ENCODE measurements at regions not wholly inside any gene's neighbourhood (a gene's known extent, or its start where the extent isn't known, plus 50 kb on each side); places are given as distances from the start of the nearest gene placed in this dataset.
"Not testable (repeated sequence)": the region's sequence is repeated elsewhere in the genome, so short reads cannot be mapped to it uniquely, and the experiment has no call there.

GRCh38 chr2:89246620-89247019 lies 555.1 kb downstream of the RPIA start:
- not testable (repeated sequence) for TF ChIP-seq POLR2AphosphoS5 (IDR thresholded peaks at IDR 0.05; ENCODE audit: low read depth, low read length); CTCF (IDR thresholded peaks at IDR 0.05 in 2 of 3, conservative IDR thresholded peaks at IDR 0.05 in 1 of 3; ENCODE audit: borderline replicate concordance in 1 of 3, insufficient read depth in 1 of 3, low read depth in 2 of 3, low read length in 2 of 3); SIN3A (IDR thresholded peaks at IDR 0.05; ENCODE audit: low read depth); EZH2phosphoT487 (IDR thresholded peaks at IDR 0.05; ENCODE audit: borderline replicate concordance); POLR2A (IDR thresholded peaks at IDR 0.05; ENCODE audit: borderline replicate concordance, extremely low read depth, insufficient read depth, insufficient read length); RAD21 (IDR thresholded peaks at IDR 0.05; ENCODE audit: low read depth); ELF1 (IDR thresholded peaks at IDR 0.05; ENCODE audit: borderline replicate concordance, low read depth); ZNF274 (IDR thresholded peaks at IDR 0.05; ENCODE audit: low read depth, low read length); JUND (IDR thresholded peaks at IDR 0.05)

All from HCT116 (cell line).